A549 (cell line): ENCODE measurements at regions not wholly inside any gene's neighbourhood (a gene's known extent, or its start where the extent isn't known, plus 50 kb on each side); places are given as distances from the start of the nearest gene placed in this dataset.

Experiments
- ATAC-seq, 2 experiments: fragments of 200-7000 bp in 1 of 2; fragments of >200 bp in 1 of 2; cut with Nextera tagmentation in 1 of 2; cut with Tn5 transposase in 1 of 2; 3 replicates each; pipeline versions ENCODE4 v1.8.0 to v1.9.1; 2018 to 2020; ENCODE audit warnings: mild to moderate bottlenecking in 1 of 2, moderate library complexity in 1 of 2
- CTCF ChIA-PET: fragments of 300-600 bp; sonication (Branson Sonifier 250); formaldehyde crosslinking; extraction: SDS; loops from one replicate; lab custom pipeline; 2021; ENCODE audit warnings: antibody characterized with exemption, inconsistent platforms; lab: Yijun Ruan, JAX
- POLR2A ChIA-PET: fragments of 350-600 bp; formaldehyde crosslinking; extraction: SDS; loops from one replicate; lab custom pipeline; 2021; ENCODE audit warnings: antibody characterized with exemption, inconsistent platforms; lab: Yijun Ruan, JAX
- DNase-seq, 2 experiments: peaks; one replicate each; pipeline versions ENCODE4 v3.0.0 to v3.0.0-alpha.2; 2011 to 2016; ENCODE audit warnings: low read depth in 1 of 2, low spot score in 1 of 2
- FAIRE-seq: peaks from 2 replicates; lab custom pipeline; 2011; peaks lifted over from hg19 to GRCh38; lab: Jason Lieb, UNC
- H3K27ac ChIP-seq, 2 experiments: fragments of >200 bp; sonication (Bioruptor Twin); formaldehyde crosslinking; 3 replicates each; pipeline ENCODE4 v1.5.1; 2016 to 2017
- H3K4me1 ChIP-seq: fragments of >200 bp; sonication (Bioruptor Twin); formaldehyde crosslinking; 3 replicates; pipeline ENCODE4 v1.6.1; 2016
- H3K4me2 ChIP-seq: fragments of >200 bp; sonication (Bioruptor Twin); formaldehyde crosslinking; 3 replicates; pipeline ENCODE4 v1.6.1; 2016
- H3K4me3 ChIP-seq: fragments of >200 bp; sonication (Bioruptor Twin); formaldehyde crosslinking; 3 replicates; pipeline ENCODE4 v1.5.1; 2016
- H3K9me3 ChIP-seq: fragments of >200 bp; sonication (Bioruptor Twin); formaldehyde crosslinking; 3 replicates; pipeline ENCODE4 v1.6.1; 2016
- BCL3 ChIP-seq: fragments of >200 bp; sonication (Bioruptor Twin); formaldehyde crosslinking; IDR thresholded peaks from 3 replicates; pipeline ENCODE4 v1.6.1; 2016
- BHLHE40 ChIP-seq: IDR thresholded peaks from 2 replicates; pipeline ENCODE4 v1.6.1; 2012; ENCODE audit warnings: low read depth, low read length, inconsistent platforms
- CBX2 ChIP-seq: fragments of 200-600 bp; sonication (generic); IDR thresholded peaks from 2 replicates; pipeline ENCODE4 v1.6.1; 2016; ENCODE audit warnings: low read depth, mild to moderate bottlenecking, borderline replicate concordance
- CHD2 ChIP-seq: fragments of 150-350 bp; IDR thresholded peaks from 2 replicates; pipeline ENCODE4 v1.6.1; 2014; ENCODE audit warnings: low read length; ENCODE audit not compliant: partially characterized antibody
- EHF ChIP-seq: fragments of 250-450 bp; sonication (Bioruptor Pico); IDR thresholded peaks from 2 replicates; pipeline ENCODE4 v1.5.0; 2020; ENCODE audit warnings: mild to moderate bottlenecking
- EHMT2 ChIP-seq: fragments of 200-600 bp; sonication (generic); IDR thresholded peaks from 2 replicates; pipeline ENCODE4 v1.6.1; 2016; ENCODE audit warnings: antibody characterized with exemption, low read depth, mild to moderate bottlenecking, moderate library complexity
- EP300 ChIP-seq, 2 experiments: fragments of >200 bp; sonication (Bioruptor Twin); formaldehyde crosslinking; IDR thresholded peaks; 2 replicates in 1 of 2; 3 replicates in 1 of 2; pipeline ENCODE4 v1.6.1; 2016 to 2017
- ESRRA ChIP-seq: fragments of 150-350 bp; IDR thresholded peaks from 2 replicates; pipeline ENCODE4 v1.6.1; 2014; ENCODE audit warnings: mild to moderate bottlenecking, low read length, borderline replicate concordance
- FOSB ChIP-seq: fragments of 250-450 bp; sonication (Bioruptor Pico); IDR thresholded peaks from 2 replicates; pipeline ENCODE4 v1.5.0; 2020; ENCODE audit warnings: mild to moderate bottlenecking, moderate library complexity
- HDAC2 ChIP-seq: fragments of 200-600 bp; sonication (generic); IDR thresholded peaks from 2 replicates; pipeline ENCODE4 v1.6.1; 2016
- HEYL ChIP-seq: fragments of 250-450 bp; sonication (Bioruptor Pico); IDR thresholded peaks from 2 replicates; pipeline ENCODE4 v1.8.0; 2021; ENCODE audit warnings: mild to moderate bottlenecking, moderate library complexity
- HMGXB4 ChIP-seq: fragments of 250-450 bp; sonication (Bioruptor Pico); IDR thresholded peaks from 2 replicates; pipeline ENCODE4 v1.5.0; 2021; ENCODE audit warnings: mild to moderate bottlenecking, moderate library complexity, borderline replicate concordance
- HOXA7 ChIP-seq: fragments of 250-450 bp; sonication (Bioruptor Pico); IDR thresholded peaks from 2 replicates; pipeline ENCODE4 v1.5.0; 2020; ENCODE audit warnings: mild to moderate bottlenecking, moderate library complexity
- JUNB ChIP-seq: fragments of >200 bp; sonication (Bioruptor Twin); formaldehyde crosslinking; IDR thresholded peaks from 2 replicates; pipeline ENCODE4 v1.6.1; 2016
- KDM1A ChIP-seq: fragments of 200-600 bp; sonication (generic); IDR thresholded peaks from 2 replicates; pipeline ENCODE4 v1.6.1; 2016; ENCODE audit warnings: low read depth, mild to moderate bottlenecking
- KDM5A ChIP-seq: fragments of 200-600 bp; sonication (generic); IDR thresholded peaks from 2 replicates; pipeline ENCODE4 v1.6.1; 2016; ENCODE audit warnings: antibody characterized with exemption, mild to moderate bottlenecking
- RARB ChIP-seq: fragments of 250-450 bp; sonication (Bioruptor Pico); IDR thresholded peaks from 2 replicates; pipeline ENCODE4 v1.8.0; 2021; ENCODE audit warnings: mild to moderate bottlenecking, moderate library complexity
- REST ChIP-seq: fragments of 200-600 bp; sonication (generic); IDR thresholded peaks from 2 replicates; pipeline ENCODE4 v1.6.1; 2016; ENCODE audit warnings: antibody characterized with exemption, mild to moderate bottlenecking, moderate library complexity
- SMC3 ChIP-seq: fragments of >200 bp; sonication (Bioruptor Twin); formaldehyde crosslinking; IDR thresholded peaks from 3 replicates; pipeline ENCODE4 v1.6.1; 2018; ENCODE audit warnings: inconsistent platforms
- TFCP2L1 ChIP-seq: fragments of 250-450 bp; sonication (Bioruptor Pico); IDR thresholded peaks from 2 replicates; pipeline ENCODE4 v1.5.0; 2021; ENCODE audit warnings: mild to moderate bottlenecking
- TP53 ChIP-seq: fragments of 250-450 bp; sonication (Bioruptor Pico); IDR thresholded peaks from 2 replicates; pipeline ENCODE4 v1.5.0; 2021; ENCODE audit warnings: mild to moderate bottlenecking, moderate library complexity
- ZC3H11A ChIP-seq: fragments of 450-650 bp; IDR thresholded peaks from 2 replicates; pipeline ENCODE4 v1.6.1; 2014; ENCODE audit warnings: antibody characterized with exemption, mild to moderate bottlenecking
- ZFP36 ChIP-seq: fragments of 450-650 bp; IDR thresholded peaks from 2 replicates; pipeline ENCODE4 v1.6.1; 2014; ENCODE audit warnings: borderline replicate concordance; ENCODE audit not compliant: partially characterized antibody
- ZSCAN20 ChIP-seq: fragments of 250-450 bp; sonication (Bioruptor Pico); IDR thresholded peaks from 2 replicates; pipeline ENCODE4 v1.8.0; 2022; ENCODE audit warnings: mild to moderate bottlenecking, moderate library complexity
- TF ChIP-seq, protein P1 (sequence below): IDR thresholded peaks from 2 replicates; pipeline ENCODE4 v1.6.1; 2012; ENCODE audit warnings: low read depth, borderline replicate concordance
- TF ChIP-seq, protein P2 (sequence below): fragments of 450-650 bp; IDR thresholded peaks from 2 replicates; pipeline ENCODE4 v1.6.1; 2014; ENCODE audit warnings: antibody characterized with exemption
- TF ChIP-seq, protein P3 (sequence below): IDR thresholded peaks from 2 replicates; pipeline ENCODE4 v1.6.1; 2012
- TF ChIP-seq, protein P4 (sequence below): IDR thresholded peaks from 2 replicates; pipeline ENCODE4 v1.6.1; 2012
- TF ChIP-seq, protein P5 (sequence below): fragments of 150-350 bp; IDR thresholded peaks from 2 replicates; pipeline ENCODE4 v1.6.1; 2014; ENCODE audit warnings: low read depth, mild to moderate bottlenecking, low read length

DNA sequence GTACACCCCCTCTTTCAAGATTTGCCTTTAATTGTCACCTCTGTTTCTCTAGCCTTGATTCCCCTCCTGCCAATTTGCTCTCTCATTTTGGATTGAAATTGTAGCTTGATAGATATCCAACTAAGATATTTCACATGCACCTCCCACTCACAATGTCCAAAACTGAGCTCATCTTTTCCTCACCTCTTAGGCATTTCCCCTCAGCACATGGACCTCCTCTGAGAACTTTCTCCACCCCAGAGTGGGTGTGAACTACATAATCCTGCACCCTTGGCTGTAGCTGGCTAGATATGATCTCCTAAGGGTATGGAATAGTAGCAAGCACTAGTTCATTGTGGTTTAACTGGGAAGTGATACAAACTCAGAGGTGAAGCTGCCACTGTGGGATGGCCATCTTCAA lies 91.5 kb upstream of the SESN3 start:
- Histone ChIP-seq H3K27ac (no peak overlapping the region), H3K4me1 (no peaks in the 10 kb centered on the region), H3K4me3 (no peak overlapping the region), H3K9me3 (no peaks in the 10 kb centered on the region), H3K4me2 (no peak overlapping the region)
- FAIRE-seq, result no peak
- ChIA-PET POLR2A (no interaction called here), CTCF (no interaction called here)
- no peak for ATAC-seq
- TF ChIP-seq EHMT2, result no peak
- TF ChIP-seq, protein P1, sequence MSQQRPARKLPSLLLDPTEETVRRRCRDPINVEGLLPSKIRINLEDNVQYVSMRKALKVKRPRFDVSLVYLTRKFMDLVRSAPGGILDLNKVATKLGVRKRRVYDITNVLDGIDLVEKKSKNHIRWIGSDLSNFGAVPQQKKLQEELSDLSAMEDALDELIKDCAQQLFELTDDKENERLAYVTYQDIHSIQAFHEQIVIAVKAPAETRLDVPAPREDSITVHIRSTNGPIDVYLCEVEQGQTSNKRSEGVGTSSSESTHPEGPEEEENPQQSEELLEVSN, result no peak
- TF ChIP-seq, protein P2, sequence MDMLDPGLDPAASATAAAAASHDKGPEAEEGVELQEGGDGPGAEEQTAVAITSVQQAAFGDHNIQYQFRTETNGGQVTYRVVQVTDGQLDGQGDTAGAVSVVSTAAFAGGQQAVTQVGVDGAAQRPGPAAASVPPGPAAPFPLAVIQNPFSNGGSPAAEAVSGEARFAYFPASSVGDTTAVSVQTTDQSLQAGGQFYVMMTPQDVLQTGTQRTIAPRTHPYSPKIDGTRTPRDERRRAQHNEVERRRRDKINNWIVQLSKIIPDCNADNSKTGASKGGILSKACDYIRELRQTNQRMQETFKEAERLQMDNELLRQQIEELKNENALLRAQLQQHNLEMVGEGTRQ, result no peak
- TF ChIP-seq TP53 (CRISPR knock-in tag), result no peak
- TF ChIP-seq HMGXB4 (CRISPR knock-in tag), result no peak
- no peak for TF ChIP-seq ZC3H11A
- no peak for TF ChIP-seq REST
- no peak for TF ChIP-seq JUNB
- TF ChIP-seq BCL3, result no peak
- TF ChIP-seq, protein P3, sequence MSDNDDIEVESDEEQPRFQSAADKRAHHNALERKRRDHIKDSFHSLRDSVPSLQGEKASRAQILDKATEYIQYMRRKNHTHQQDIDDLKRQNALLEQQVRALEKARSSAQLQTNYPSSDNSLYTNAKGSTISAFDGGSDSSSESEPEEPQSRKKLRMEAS, result no peak
- no peak for TF ChIP-seq HDAC2
- TF ChIP-seq RARB, result no peak
- TF ChIP-seq KDM1A, result no peak
- TF ChIP-seq, all 56 proteins: peak for 0
- no peak for DNase-seq

DNA sequence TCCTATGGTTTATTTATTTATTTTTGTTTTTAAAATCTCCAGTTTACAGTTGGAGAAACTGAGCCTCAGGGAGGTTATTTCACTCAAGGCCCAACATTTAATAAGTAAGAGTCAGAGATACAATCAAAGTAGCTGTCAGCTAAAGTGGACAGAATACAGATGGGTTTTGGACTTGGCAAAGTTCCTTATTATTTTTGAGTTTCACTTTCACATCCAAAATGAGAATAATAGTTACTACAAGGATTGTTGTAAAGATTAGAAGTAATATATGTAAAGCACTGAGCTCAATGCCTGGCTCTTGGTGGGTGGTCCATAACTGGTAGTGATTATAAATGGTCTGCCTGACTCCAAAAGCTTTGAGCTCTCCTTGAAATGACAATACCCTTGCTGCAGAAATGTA lies 87.5 kb upstream of the SESN3 start:
- ChIA-PET POLR2A (no interaction called here), CTCF (no interaction called here)
- Histone ChIP-seq H3K4me1 (no peaks in the 10 kb centered on the region), H3K9me3 (no peaks in the 10 kb centered on the region), H3K27ac (no peak overlapping the region), H3K4me3 (no peak overlapping the region), H3K4me2 (no peak overlapping the region)
- FAIRE-seq (no peak), ATAC-seq (no peak), DNase-seq (no peak)
- TF ChIP-seq HEYL (no peak), KDM1A (no peak), SMC3 (no peak), ESRRA (no peak), FOSB (CRISPR knock-in tag) (no peak), KDM5A (no peak), HOXA7 (CRISPR knock-in tag) (no peak), ZSCAN20 (CRISPR knock-in tag) (no peak), TFCP2L1 (CRISPR knock-in tag) (no peak), CHD2 (no peak), EP300 (IDR thresholded peaks at IDR 0.05) (no peak), ZFP36 (no peak), BHLHE40 (no peak), EHF (CRISPR knock-in tag) (no peak), CBX2 (no peak)
- TF ChIP-seq, protein P4, sequence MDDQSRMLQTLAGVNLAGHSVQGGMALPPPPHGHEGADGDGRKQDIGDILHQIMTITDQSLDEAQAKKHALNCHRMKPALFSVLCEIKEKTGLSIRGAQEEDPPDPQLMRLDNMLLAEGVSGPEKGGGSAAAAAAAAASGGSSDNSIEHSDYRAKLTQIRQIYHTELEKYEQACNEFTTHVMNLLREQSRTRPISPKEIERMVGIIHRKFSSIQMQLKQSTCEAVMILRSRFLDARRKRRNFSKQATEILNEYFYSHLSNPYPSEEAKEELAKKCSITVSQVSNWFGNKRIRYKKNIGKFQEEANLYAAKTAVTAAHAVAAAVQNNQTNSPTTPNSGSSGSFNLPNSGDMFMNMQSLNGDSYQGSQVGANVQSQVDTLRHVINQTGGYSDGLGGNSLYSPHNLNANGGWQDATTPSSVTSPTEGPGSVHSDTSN, result no peak
- TF ChIP-seq, protein P5, sequence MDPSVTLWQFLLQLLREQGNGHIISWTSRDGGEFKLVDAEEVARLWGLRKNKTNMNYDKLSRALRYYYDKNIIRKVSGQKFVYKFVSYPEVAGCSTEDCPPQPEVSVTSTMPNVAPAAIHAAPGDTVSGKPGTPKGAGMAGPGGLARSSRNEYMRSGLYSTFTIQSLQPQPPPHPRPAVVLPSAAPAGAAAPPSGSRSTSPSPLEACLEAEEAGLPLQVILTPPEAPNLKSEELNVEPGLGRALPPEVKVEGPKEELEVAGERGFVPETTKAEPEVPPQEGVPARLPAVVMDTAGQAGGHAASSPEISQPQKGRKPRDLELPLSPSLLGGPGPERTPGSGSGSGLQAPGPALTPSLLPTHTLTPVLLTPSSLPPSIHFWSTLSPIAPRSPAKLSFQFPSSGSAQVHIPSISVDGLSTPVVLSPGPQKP, result no peak
